Stimulated activated CD4-positive, alpha-beta T cell treated with anti-CD3 and anti-CD28 coated beads, Interleukin-12 subunit alpha, Interleukin-12 subunit beta, amount 100 ng/mL, for 4 hours (primary cell): ENCODE measurements at regions not wholly inside any gene's neighbourhood (a gene's known extent, or its start where the extent isn't known, plus 50 kb on each side); places are given as distances from the start of the nearest gene placed in this dataset.
"Not testable (repeated sequence)": the region's sequence is repeated elsewhere in the genome, so short reads cannot be mapped to it uniquely, and the experiment has no call there.

Source experiments
- DNase-seq: peaks from one replicate; pipeline ENCODE4 v3.0.0-alpha.2; 2020

DNA sequence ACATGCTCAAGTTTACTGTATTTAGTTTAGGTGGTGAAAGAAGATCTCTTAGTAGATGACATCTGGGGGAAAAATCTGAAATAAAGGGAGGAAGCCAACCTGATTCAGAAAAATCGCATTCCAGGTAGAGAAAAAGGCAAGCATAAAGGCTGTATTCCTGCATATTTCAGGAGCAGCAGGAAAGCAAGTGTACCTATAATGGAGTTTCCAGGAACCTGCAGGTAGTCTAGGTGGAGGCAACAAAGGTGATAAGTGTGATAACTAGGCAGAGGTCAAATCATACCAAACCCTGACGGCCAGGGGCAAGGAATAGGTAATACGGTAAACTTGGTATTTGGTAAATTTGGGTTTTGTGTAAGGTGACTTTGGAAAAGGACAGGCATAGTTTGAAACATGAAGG lies 132.8 kb upstream of the GOT2 start:
- no peak for DNase-seq

DNA sequence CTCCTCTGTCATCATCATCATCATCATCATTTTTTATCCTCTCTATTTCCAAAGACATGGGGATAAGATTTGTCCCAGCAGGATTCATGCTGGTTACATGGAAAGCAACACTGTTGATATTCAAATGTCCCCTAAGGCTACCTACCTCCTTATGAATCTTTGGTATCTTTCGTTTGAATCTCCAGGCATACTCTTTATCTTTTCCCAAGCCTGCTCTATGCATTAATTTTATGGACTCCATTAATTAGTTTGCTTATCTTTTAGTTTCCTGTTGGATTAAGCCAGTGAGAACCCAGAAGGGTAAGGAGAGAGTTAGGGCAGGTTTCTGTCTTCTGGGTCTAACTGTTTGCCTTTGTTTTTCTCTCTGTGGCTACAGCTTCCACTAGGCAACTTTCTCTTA lies 129.6 kb upstream of the GOT2 start:
- no peak for DNase-seq

DNA sequence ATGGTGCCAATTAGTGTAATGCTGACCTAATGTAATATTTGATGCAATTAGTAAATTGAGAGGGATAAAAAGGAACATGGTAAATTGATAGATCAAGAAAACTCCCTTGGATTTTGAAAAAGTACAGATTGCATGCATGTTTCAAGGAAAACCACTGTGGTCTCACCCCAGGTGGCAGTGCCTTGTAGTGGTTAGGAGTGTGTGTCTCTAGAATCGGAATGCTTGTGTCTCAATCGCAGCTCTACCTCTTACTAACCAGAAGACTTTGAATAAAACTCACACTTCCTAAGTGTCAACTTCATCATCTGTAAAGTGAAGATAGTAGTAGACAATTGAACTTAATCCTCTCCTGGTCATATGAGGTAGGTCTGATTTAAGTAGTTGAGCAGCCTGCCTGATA lies 128.9 kb upstream of the GOT2 start:
- no peak for DNase-seq

DNA sequence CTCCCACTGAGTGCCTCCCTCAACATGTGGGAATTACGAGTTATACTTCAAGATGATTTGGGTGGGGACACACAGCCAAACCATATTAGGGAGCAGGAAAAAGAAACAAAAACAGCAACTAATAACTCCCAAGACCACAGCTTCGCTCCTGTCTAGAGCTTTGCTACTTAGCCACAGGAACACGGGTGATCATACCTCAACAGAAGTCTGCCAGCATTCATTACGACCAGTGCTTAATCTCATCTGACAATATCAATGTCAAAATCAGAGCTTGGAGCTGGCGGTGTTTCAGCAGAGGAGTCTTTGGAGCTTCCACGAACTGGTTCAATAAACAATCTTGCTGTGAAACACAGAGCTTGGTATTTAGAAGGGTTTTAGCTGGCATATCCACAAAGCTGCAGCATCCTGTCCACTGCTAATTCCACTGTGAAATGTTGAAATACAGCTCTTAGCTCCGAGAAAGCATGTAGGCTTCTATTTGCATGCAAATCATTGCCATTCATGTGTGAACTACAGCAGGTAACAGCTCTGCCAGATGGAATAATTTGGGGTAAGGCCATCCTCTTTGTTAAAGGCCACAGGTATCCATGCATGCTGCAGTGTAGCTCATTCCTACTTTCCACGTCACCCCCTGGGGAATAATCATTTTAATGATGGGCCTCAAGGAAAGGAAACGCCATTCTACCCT lies 128.4 kb upstream of the GOT2 start:
- no peak for DNase-seq

DNA sequence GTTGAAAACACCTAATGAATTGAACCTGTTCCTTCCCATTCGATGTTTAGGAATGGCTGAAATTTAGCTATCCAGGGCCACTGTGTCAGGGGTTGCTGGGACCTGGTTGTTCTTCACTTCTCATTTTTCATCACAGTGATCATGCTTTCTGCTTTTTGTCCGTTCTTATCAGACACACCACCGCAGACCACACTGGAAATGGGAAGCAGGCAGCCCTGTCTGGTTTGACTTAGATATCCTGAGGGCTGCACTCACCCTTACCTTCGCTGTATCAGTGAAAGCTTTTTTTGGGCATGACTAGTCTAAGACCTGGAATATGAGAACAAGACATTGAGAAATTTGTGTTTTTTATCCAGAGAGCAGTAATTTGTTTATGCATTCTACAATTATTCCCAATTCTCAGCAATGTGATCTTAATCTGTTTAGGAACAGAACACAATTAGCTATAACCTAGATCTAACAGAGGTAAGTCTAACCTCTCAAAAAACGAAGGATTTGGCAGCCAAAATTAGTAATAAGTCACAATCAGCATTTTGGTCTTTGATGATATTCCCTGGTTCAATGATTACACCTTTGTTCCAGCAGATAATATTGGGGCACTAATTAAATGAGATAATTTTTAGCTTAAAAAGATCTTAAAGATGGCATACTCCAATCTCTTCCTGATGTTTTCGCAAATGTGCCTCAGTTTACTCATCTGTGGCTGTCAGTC lies 126.0 kb upstream of the GOT2 start:
- no peak for DNase-seq

DNA sequence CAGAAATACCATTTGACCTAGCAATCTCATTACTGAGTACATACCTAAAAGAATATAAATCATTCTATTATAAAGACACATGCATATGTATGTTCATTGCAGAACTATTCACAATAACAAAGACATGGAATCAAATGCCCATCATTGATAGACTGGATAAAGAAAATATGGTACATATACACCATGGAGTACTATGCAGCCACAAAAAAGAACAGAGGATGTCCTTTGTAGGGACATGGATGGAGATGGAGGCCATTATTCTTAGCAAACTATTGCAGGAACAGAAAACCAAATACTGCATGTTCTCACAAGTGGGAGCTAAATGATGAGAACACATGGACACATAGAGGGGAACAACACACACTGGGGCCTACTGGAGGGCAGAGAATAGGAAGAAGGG lies 124.5 kb upstream of the GOT2 start:
- DNase-seq, result not testable (repeated sequence)

DNA sequence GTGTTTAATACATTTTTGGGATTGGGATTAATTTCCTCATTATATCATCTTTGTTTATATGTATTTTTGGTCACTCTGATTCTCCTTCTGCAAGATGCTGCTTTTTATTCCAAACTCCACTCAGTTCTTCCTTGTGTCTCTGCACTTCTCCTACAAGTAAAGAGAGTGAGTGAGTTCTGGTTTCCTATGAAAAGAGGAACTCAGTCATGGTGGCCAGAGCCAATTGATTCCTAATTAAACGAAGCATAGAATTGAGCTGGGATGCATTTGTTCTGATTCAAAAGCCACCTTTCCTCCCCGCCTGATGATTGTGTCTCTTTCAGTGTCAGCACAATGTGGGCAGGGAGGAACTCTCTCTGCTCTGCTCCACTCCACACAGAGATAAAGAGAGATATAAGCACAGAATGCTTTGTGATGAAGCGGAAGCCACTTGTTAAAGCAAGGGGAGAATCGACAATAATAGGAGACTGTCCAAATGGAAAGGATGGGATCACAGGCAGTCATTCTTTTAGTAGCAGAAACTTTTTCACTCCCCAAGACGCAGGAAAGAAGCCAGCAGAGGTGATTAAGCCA lies 121.3 kb upstream of the GOT2 start:
- no peak for DNase-seq

DNA sequence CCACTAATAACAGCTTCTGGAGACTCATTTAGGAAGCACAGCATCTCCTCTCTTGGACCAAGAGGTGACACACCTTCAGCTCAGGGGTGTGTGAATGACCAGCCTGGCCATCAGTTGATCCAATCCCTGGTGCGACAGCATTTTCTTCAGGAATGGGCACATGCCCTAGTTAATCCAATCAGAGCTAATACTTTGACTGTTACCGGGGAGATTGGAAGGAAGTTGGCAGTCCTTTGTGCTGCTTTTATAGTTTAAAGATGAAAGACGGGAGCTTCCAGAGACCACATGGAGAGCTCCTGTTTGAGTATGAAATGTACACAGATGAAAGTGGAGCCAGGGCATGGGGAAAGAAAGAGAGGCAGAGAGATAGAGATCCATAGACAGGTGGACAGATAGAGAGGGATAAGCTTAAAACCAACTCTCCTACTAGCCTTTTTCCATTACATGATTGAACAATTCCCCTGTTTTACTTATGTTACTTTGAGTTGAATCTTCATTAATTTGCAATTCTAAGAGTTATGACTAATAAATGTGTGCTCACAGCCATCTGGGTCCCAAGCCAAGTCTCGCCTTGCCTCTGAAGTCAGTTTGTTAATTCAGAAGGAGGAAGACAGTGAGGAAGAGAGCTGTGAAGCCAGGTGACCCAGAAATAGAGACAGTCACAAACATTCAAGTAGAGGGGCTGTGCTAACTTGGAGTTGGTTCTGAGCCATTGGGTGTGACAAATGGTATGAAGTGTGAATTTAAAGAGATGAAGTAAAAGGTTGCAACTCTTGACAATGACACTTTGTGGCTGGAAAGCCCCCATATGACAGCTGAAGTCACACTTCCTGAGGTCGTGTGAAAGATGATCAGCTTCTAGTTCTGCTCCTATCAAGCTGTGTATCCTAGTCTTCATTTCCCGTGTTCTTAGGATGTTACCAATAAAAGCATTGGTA lies 120.0 kb upstream of the GOT2 start:
- no peak for DNase-seq

DNA sequence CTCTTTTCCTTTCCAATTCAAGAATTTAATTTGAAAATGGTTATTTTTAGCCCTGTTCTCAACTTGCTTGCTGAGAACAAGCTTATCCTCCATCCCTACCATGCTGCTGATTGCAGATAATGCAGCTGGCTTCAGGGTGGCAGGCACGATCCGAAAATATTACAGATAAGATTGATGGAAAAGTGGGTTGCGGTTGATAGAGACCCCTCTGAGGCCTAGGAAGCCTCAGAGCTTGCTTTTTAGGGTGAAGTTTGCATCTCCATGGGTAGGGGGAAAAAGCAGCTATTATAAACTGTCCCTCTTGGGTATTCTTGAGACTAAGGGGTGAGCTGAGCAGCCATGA lies 116.5 kb upstream of the GOT2 start:
- DNase-seq, result no peak

DNA sequence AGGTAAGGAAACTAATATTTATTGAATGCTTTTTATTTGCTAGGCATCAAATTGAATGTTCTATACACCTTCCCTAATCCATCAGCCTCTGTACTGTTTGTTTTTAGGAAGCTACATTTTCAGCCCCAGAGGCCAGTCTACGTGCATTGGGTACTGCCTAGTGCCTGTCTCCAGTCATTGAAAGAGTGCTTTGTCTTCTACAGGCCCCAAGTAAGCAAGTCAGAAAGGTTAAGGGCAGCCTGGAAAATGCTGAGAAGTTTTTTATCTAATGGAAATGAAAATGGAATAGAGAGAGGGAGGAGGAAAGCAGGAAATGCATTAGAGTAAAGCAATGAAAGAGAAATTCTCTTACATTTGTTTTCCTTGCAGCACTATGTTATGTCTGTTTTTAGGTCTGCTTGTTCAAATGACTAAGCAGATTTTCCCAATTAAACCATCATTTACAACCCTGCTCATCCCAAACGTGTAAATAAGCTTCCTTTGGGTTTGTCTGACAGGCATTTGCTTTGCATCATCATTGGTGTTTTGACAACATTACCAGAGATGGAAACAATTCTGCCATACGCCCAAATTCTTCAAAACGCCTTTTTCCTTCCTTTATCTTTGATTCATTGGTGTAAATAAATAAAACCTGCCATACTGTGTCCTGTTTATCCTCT lies 116.0 kb upstream of the GOT2 start:
- DNase-seq, result no peak

DNA sequence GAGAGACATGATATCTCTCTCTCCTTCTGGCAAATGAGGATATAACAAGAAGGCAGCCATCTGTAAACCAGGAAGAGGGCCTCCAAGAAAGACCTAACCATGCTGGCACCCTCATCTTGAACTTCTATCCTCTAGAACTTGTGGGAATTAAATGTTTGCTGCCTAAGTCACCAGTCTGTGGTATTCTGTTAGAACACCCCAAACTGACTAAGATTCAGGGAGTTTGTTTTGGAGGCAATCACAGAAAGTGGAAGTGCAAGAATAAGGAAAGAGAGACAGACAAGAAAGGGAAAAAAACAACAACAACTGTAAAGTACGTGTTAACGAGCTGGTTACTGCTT lies 114.5 kb upstream of the GOT2 start:
- no peak for DNase-seq

DNA sequence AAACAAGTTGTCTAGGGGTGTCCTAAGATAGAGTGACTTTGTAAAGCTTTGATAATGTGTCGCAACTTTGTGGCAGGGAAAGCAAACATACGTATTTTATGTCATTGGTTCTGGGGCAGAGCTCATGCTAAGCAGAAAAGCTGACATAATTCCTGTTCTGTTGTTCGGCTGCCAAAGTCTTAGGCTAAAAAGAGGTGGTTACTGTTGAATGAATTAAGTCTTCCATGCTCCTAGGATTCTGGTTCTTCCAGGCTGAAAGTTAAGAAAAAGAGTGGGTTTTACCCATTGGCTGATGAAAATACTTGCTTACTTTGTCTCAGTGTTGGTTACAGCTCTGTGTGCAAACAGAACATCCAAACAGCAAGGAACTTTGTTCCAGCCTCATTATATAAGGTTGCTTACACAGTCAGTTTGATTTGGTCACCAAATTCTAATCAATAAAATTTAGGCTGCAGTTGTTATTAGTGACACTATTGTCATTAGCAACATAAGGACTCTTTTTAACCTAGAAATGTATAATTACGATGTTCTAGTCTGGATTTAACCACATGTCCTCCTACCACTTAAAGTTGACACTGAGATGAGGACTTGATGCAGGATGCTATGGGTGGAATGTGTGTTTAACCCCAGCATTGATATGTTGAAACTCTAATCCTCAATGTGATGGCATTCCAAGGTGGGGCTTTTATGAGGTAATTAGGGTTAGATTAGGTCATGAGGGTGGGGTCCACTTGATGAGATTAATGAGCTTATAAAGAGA lies 114.0 kb upstream of the GOT2 start:
- DNase-seq, result no peak

DNA sequence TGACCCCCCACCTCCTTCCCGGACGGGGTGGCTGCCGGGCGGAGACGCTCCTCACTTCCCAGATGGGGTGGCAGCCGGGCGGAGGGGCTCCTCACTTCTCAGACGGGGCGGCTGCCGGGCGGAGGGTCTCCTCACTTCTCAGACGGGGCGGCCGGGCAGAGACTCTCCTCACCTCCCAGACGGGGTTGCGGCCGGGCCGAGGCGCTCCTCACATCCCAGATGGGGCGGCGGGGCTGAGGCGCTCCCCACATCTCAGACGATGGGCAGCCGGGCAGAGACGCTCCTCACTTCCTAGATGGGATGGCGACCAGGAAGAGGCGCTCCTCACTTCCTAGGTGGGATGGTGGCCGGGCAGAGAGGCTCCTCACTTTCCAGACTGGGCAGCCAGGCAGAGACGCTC lies 112.1 kb upstream of the GOT2 start:
- DNase-seq, result not testable (repeated sequence)

DNA sequence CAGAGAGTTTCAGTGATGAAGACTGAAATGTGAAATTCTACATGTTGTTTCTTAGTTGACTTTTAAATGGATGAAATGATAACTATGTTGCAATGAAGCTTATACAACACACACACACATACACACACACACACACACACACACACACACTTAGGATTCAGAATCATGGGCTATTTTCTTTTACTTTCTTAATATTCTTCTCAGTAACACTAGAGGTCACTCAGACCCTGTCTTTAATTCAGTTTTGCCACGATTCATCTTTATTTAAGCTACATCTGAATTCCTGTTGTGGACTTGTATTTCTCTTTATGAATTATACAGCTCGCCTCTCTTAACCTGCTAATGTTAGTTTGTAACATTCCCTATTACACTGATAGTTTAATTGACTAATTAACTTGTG lies 109.6 kb upstream of the GOT2 start:
- DNase-seq, result no peak

DNA sequence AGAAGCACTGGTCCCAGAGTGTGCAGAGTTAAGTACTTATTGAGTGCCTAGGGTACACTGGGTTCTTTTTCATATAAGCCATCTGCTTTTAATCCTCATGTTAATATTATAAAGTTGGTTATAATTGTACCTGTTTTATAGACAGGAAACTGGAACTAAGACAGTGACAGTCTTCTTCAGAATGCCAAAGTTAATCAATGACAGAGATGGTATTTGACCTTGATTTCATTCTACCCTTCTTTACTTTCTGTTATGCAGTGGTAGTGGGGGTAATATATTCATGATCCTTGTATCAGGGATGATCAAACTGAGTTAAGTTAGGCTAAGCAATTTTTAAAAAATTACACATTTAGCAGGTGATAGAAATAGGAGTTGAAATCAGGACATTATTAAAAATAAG lies 108.6 kb upstream of the GOT2 start:
- DNase-seq, result no peak

DNA sequence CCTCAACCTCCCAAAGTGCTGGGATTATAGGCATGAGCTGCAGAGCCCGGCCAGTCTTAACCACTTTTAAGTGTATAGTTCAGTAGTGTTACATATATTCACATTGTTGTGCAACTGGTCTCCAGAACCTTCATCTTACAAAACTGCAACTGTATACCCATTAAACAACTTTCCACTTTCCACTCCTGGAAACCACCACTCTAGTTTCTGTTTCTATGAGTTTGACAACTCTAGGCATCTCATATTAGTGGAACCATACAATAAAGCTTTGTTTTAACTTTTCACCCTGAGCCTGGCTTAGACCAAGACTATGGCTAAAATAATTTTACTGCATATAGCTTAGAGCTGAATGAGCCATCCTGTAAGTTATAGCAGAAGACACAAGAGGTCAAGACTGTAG lies 108.0 kb upstream of the GOT2 start:
- DNase-seq, result no peak

DNA sequence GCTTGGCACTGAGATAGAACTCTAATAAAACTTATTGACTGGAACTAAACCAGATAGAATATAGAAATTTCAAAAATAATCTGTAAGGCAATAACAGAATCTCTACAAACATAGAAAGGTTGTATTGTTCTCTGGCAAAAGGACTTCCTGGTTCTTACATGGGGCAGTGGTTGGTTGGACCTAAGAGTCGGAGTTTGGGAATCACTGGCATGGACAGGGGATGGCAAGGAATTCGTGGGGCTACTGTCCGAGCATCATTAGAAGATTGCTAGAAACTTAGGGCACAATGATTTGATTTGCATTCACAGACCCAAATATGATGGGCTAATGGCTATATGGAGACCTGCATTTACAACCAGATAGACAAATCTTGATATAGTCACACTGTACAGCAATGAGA lies 103.8 kb upstream of the GOT2 start:
- no peak for DNase-seq

DNA sequence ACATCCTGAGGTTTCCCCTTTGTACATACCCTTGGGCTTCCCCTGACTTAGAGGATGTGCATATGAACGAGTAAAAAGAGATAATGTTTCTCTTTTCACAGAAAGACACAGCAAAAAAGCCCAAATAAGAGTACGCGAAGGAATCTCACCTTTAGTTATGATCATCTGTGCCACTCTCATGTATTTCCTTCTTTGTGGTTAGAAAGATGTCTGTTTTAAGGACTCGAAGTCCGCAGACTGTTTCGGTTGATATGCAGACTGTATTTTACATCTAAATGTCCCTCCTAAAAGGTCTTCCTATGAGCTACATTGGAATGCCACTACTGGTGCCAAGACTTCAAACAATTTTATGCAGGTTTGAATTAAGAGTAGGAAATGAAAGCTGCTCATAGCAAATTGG lies 102.3 kb upstream of the GOT2 start:
- DNase-seq, result no peak

DNA sequence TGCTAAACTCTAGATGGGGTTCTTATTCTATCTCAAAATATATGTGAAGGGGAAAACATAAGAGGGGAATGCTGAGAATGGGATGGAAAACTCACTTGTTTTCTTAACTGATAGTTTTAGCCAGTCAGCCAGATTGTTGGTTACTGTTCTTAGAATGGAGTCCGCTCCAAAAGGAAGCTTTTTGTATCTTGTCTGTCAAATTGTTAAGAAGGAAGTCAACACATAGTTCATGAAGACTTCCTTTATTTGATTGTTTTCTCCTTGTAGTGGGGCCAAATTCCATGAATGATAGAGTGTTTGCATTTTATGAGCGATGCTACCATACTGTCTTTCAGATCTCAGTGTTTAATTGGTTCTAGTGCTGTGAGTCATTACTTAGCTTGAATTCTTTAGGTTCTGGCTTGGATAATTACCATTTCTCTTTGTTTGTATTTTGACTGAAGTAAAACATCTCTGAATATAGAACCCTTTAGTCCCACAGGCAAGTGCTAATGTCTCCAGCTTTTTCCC lies 98.3 kb upstream of the GOT2 start:
- DNase-seq, result no peak

DNA sequence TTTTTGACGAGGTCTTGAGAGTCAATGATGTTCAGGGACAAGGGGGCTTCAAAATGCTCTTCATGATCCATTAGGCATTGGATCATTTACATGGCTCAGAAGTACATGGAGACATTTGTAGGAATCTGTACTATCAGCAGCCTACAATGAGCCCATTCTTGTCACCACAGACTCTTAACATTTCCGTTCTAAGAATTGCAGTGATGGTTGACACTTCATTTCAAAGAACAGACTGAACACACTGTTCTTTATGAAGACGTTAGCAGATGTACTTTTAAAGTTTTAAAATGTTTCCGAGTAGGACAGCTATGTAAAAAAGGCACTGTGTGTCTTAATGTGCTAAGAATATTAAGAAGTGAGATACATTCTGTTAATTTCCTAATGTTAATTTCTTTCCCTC lies 97.3 kb upstream of the GOT2 start:
- DNase-seq, result no peak

DNA sequence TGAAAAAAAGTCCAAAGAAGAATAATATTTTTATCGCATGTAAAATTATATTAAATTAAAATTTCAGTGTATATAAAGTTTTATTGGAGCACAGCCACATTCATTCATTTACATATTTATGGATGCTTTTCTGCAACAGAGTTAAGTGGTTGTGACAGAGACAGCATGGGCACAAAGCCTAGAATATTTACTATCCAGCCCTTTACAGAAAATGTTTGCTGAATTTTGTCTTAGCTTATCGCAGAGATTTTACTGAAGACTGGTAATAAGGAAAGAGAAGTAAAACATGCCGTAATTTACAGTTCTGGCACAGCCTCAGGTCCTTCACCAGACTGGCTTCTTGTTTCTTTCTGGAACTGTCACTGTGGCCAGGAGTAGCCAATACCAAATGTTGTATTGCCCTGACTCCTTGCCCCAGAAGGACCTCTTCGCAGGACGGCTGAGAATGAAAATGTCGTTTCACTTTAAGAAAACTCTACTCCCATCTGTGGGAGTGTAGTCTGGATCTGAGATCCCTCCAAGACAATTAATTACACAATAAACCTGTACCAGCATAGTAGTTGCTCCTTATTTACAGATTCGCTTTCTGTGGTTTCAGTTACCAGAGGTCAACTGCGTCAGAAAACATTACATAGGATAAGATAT lies 94.9 kb upstream of the GOT2 start:
- DNase-seq, result no peak

DNA sequence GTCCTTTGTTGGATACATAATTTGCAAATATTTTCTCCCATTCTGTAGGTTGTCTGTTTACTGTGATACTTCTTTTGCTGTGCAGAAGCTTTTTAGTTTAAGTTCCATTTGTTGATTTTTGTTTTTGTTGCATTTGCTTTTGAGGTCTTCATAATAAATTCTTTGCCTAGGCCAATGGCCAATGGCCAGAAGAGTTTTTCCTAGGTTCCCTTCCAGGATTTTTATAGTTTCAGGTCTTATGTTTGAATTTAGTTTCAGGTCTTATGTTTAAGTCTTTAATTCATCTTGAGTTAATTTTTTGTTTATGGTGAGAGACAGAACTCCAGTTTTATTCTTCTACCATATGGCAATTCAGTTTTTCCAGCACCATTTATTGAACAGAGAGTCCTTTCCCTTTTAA lies 90.1 kb upstream of the GOT2 start:
- no peak for DNase-seq
